Calu3 (cell line): ENCODE measurements at regions not wholly inside any gene's neighbourhood (a gene's known extent, or its start where the extent isn't known, plus 50 kb on each side); places are given as distances from the start of the nearest gene placed in this dataset.

Experiments
- BruUV-seq: library from RNA; stranded (reverse); fragments of 400-500 nt; replicated peaks from 2 replicates; lab custom pipeline; 2021; lab: Mats Ljungman, UMichigan
- CTCF ChIA-PET: fragments of 300-600 bp; sonication (Branson Sonifier 250); formaldehyde crosslinking; loops from one replicate; lab custom pipeline; 2022; ENCODE audit warnings: antibody characterized with exemption; lab: Charles Lee
- DNase-seq: peaks from one replicate; pipeline ENCODE4 v3.0.0; 2022
- H3K27ac Mint-ChIP-seq: one replicate; pipeline ENCODE4 v1.8.0; 2022; ENCODE audit warnings: mixed read lengths; ENCODE audit not compliant: unreplicated experiment
- H3K27me3 Mint-ChIP-seq: one replicate; pipeline ENCODE4 v1.8.0; 2022; ENCODE audit warnings: mixed read lengths; ENCODE audit not compliant: unreplicated experiment
- H3K36me3 Mint-ChIP-seq: one replicate; pipeline ENCODE4 v1.8.0; 2022; ENCODE audit warnings: mild to moderate bottlenecking, moderate library complexity, mixed read lengths; ENCODE audit not compliant: insufficient read depth, unreplicated experiment
- H3K4me1 Mint-ChIP-seq: one replicate; pipeline ENCODE4 v1.8.0; 2022; ENCODE audit warnings: mild to moderate bottlenecking, low read depth, mixed read lengths; ENCODE audit not compliant: unreplicated experiment
- H3K4me3 Mint-ChIP-seq: one replicate; pipeline ENCODE4 v1.8.0; 2022; ENCODE audit warnings: mild to moderate bottlenecking, low read depth, moderate library complexity, mixed read lengths; ENCODE audit not compliant: unreplicated experiment
- H3K9me3 Mint-ChIP-seq: one replicate; pipeline ENCODE4 v1.8.0; 2022; ENCODE audit warnings: low read depth, mixed read lengths; ENCODE audit not compliant: unreplicated experiment
- CTCF ChIP-seq: fragments of 200-600 bp; IDR thresholded peaks from one replicate; pipeline ENCODE4 v1.8.0; 2022; ENCODE audit warnings: antibody characterized with exemption; ENCODE audit not compliant: unreplicated experiment
- intact Hi-C: fragments of 100-400 bp; cut with micrococcal nuclease; formaldehyde crosslinking; loops from one replicate; pipeline ENCODE4 v1.10.0; 2022; ENCODE audit not compliant: unreplicated experiment

GRCh38 chr2:53234548-53234903 lies 533.1 kb upstream of the CHAC2 start:
- no peak overlapping the region for H3K27ac Mint-ChIP-seq
- H3K4me1 Mint-ChIP-seq: no peaks in the 10 kb centered on the region
- H3K27me3 Mint-ChIP-seq: no peaks in the 10 kb centered on the region
- intact Hi-C loops: no loop called here
- H3K9me3 Mint-ChIP-seq: no peaks in the 10 kb centered on the region
- no TSS peak for BruUV-seq
- no peak for DNase-seq
- H3K36me3 Mint-ChIP-seq: no peaks in the 10 kb centered on the region
- no peak overlapping the region for H3K4me3 Mint-ChIP-seq
- CTCF ChIA-PET: no interaction called here
- TF ChIP-seq CTCF: no peak

GRCh38 chr2:53233759-53234547 lies 533.7 kb upstream of the CHAC2 start:
- H3K36me3 Mint-ChIP-seq: no peaks in the 10 kb centered on the region
- no peak for DNase-seq
- H3K4me1 Mint-ChIP-seq: no peaks in the 10 kb centered on the region
- intact Hi-C loops: no loop called here
- no TSS peak for BruUV-seq
- H3K9me3 Mint-ChIP-seq: no peaks in the 10 kb centered on the region
- no peaks in the 10 kb centered on the region for H3K27me3 Mint-ChIP-seq
- CTCF ChIA-PET: no interaction called here
- no peak overlapping the region for H3K27ac Mint-ChIP-seq
- TF ChIP-seq CTCF: no peak
- no peak overlapping the region for H3K4me3 Mint-ChIP-seq

GRCh38 chr2:53231908-53232307 lies 535.7 kb upstream of the CHAC2 start:
- BruUV-seq: no TSS peak
- no peak for DNase-seq
- Mint-ChIP-seq H3K9me3 (no peaks in the 10 kb centered on the region), H3K27ac (no peak overlapping the region), H3K36me3 (no peaks in the 10 kb centered on the region), H3K27me3 (no peaks in the 10 kb centered on the region), H3K4me1 (no peaks in the 10 kb centered on the region), H3K4me3 (no peak overlapping the region)
- TF ChIP-seq CTCF: no peak
- intact Hi-C loops: no loop called here
- CTCF ChIA-PET: no interaction called here

- Mint-ChIP-seq H3K9me3 (no peaks in the 10 kb centered on the region), H3K36me3 (no peaks in the 10 kb centered on the region), H3K4me1 (no peaks in the 10 kb centered on the region), H3K27ac (no peak overlapping the region), H3K27me3 (no peaks in the 10 kb centered on the region), H3K4me3 (no peak overlapping the region)
- BruUV-seq: no TSS peak
- CTCF ChIA-PET: no interaction called here
- no peak for TF ChIP-seq CTCF
- DNase-seq: no peak
- intact Hi-C loops: no loop called here
Observed at GRCh38 chr2:53230691-53231090, 536.9 kb upstream of the CHAC2 start.
